ENCODE measurements at regions not wholly inside any gene's neighbourhood (a gene's known extent, or its start where the extent isn't known, plus 50 kb on each side); places are given as distances from the start of the nearest gene placed in this dataset.

DNA sequence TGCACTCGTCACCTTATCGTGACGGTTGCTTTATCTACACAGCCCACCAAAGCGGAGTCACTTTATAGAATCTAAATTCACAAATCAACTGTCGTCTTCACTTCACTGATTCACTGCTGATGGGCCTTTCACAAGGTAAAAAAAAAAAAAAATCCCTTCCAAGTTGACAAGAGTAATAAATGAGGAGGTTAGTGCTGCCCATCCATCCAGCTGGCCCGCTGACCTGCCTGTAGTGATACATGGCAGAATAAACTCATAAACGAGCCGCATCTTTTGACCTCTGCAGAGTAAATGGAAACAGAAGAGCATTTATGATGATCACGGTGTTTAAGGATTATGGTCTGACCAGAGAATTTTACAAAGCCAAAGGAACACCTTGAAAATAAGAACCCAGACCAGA, 227.3 kb upstream of the IRX5 start:
- Mint-ChIP-seq H3K27ac (no peak overlapping the region), H3K4me3 (no peak overlapping the region), H3K9me3 (peaks cover 0 to 2% of the 10 kb centered on the region in 2 donors), H3K4me1 (ENCODE audit: low read depth in 2 of 2) (no peaks in the 10 kb centered on the region), H3K36me3 (ENCODE audit: insufficient read depth) (no peaks in the 10 kb centered on the region), H3K27me3 (no peaks in the 10 kb centered on the region)
- DNase-seq (no peak), ATAC-seq (replicated peaks) (no peak)

DNA sequence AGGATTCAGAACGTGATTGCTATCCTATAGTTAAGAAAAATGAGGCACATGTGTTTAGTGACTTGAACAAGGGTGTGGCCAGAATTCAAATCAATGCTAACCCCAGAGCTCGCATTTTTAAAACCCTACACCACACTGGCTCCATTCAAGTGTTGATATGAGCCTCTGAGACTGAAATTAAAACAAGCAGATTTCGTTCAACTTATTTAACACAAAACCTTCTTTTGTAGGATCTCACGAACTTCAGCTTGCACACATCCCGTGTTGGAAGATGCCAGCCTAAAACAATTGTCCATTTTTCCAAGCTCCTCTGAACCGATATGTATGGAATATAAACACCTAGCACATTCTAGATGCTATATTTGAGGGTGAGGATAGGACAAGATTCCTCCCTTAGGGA, 231.0 kb upstream of the IRX5 start:
- H3K4me1 Mint-ChIP-seq (ENCODE audit: low read depth in 2 of 2), result no peaks in the 10 kb centered on the region
- no peaks in the 10 kb centered on the region for H3K27me3 Mint-ChIP-seq
- ATAC-seq (replicated peaks) (no peak), DNase-seq (no peak)
- H3K36me3 Mint-ChIP-seq (ENCODE audit: insufficient read depth), result no peaks in the 10 kb centered on the region
- H3K9me3 Mint-ChIP-seq, result peaks cover 0 to 1% of the 10 kb centered on the region in 2 donors
- no peak overlapping the region for H3K27ac Mint-ChIP-seq
- no peak overlapping the region for H3K4me3 Mint-ChIP-seq

DNA sequence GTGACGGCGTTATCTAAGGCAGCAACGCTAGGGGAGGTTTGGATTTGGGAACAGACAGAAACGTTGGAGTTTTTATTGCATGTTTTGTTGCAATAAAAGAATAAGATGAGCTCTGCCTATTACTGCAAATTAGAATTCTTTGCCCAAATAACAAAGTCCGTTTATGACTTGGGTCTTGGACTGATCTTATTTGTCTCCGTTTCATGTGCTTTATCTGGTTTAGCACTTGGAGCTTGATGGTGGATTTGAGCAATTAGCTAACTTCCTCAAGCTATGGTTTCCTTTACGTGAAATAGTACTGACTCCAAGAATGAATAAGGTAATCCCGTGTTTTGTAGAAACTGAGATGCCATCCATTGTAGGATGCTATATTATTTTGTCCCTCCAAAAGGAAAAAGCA, 233.0 kb upstream of the IRX5 start:
- DNase-seq, result no peak
- H3K4me3 Mint-ChIP-seq, result no peak overlapping the region
- H3K27ac Mint-ChIP-seq, result no peak overlapping the region
- no peak for ATAC-seq (replicated peaks)
- H3K4me1 Mint-ChIP-seq (ENCODE audit: low read depth in 2 of 2), result no peaks in the 10 kb centered on the region
- H3K36me3 Mint-ChIP-seq (ENCODE audit: insufficient read depth), result no peaks in the 10 kb centered on the region
- no peaks in the 10 kb centered on the region for H3K27me3 Mint-ChIP-seq
- H3K9me3 Mint-ChIP-seq, result peaks cover 0 to 1% of the 10 kb centered on the region in 2 donors

DNA sequence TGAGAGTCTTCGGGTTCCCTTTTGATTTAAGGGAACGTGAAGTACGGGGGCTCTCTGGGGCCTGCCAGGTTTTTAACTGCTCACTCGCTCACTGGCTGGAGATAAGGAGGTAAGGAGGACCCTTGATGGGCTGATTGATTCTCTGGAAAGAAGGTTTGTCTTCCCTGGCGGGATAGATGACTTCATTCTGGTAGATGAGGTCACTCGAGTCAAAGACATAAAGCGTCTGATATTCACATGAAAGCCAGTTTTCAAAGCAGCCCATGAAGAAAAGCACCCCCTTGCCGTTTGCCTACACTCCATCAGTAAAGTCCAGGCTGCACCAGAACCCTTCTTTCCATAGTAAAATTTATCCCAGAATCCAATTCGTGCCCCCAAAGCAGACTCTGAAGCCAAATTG, 233.7 kb upstream of the IRX5 start:
- Mint-ChIP-seq H3K36me3 (ENCODE audit: insufficient read depth) (no peaks in the 10 kb centered on the region), H3K27ac (no peak overlapping the region), H3K9me3 (peaks cover 0 to 1% of the 10 kb centered on the region in 2 donors), H3K4me1 (ENCODE audit: low read depth in 2 of 2) (no peaks in the 10 kb centered on the region), H3K27me3 (no peaks in the 10 kb centered on the region), H3K4me3 (no peak overlapping the region)
- no peak for DNase-seq
- ATAC-seq (replicated peaks), result no peak

DNA sequence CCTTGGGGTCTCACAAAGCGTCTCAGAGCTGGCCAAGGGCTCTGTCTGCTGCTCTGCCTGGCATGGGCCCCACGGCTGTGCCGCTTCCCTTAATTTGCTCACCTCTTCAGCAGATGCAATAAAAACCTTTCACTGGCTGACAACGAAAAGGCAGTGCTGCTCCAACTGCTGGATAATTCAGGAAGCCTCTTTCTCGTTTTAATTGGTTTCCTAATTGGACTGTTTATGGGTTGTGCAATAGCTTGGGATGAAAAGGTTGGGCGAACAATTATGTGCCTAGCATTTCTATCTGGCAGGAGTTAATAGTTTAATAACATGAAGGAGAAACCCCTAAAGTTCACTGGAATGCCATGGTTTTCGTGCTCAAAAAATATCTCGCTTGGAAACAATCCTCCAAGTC, 234.1 kb upstream of the IRX5 start:
- Mint-ChIP-seq H3K4me1 (ENCODE audit: low read depth in 2 of 2) (no peaks in the 10 kb centered on the region), H3K36me3 (ENCODE audit: insufficient read depth) (no peaks in the 10 kb centered on the region), H3K4me3 (no peak overlapping the region), H3K27ac (no peak overlapping the region), H3K27me3 (no peaks in the 10 kb centered on the region), H3K9me3 (peaks cover 0 to 1% of the 10 kb centered on the region in 2 donors)
- DNase-seq, result no peak
- no peak for ATAC-seq (replicated peaks)

DNA sequence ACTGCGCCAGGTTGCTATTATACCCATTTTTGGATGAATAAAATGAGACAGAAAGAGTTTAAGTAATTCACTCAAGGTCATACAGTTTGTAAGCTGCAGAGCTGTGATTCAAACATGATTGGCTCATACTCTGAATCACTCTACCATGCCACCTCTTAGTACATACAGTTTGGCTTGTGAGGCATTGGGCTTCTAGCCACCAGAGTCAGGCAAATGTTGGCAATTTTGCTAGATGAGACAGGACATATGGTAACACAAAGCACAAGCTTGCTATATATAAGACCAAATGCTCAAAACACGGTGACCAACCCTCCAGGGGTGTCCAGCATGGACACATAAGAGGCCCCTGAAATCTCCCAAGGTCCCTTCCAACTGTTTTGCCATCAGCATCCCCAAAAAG, 236.0 kb upstream of the IRX5 start:
- DNase-seq, result no peak
- H3K9me3 Mint-ChIP-seq, result peaks cover 0 to 1% of the 10 kb centered on the region in 2 donors
- no peaks in the 10 kb centered on the region for H3K36me3 Mint-ChIP-seq (ENCODE audit: insufficient read depth)
- no peak overlapping the region for H3K27ac Mint-ChIP-seq
- no peaks in the 10 kb centered on the region for H3K27me3 Mint-ChIP-seq
- H3K4me1 Mint-ChIP-seq (ENCODE audit: low read depth in 2 of 2), result no peaks in the 10 kb centered on the region
- ATAC-seq (replicated peaks), result no peak
- no peak overlapping the region for H3K4me3 Mint-ChIP-seq

DNA sequence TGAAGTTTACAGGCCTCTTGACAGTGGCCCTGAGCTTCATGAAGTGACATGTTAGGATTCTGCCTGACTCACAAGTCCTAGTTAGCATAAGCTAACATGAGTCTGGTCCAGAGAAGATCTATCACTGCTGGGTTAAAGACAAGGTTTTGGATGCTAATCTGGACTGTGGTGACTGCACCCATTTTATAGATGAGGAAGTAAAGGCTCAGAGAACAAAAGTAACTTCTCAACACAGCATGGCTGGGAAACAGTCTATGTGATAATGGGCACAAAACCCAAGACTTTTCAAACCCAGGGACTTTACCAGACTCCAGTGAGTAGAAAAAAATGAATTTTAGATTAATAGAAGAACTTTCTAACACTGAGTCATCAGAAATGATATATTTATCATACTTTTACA, 236.8 kb upstream of the IRX5 start:
- Mint-ChIP-seq H3K4me1 (ENCODE audit: low read depth in 2 of 2) (no peaks in the 10 kb centered on the region), H3K27me3 (no peaks in the 10 kb centered on the region), H3K36me3 (ENCODE audit: insufficient read depth) (no peaks in the 10 kb centered on the region), H3K4me3 (no peak overlapping the region), H3K9me3 (peaks cover 0 to 1% of the 10 kb centered on the region in 2 donors), H3K27ac (no peak overlapping the region)
- ATAC-seq (replicated peaks) (no peak), DNase-seq (no peak)

DNA sequence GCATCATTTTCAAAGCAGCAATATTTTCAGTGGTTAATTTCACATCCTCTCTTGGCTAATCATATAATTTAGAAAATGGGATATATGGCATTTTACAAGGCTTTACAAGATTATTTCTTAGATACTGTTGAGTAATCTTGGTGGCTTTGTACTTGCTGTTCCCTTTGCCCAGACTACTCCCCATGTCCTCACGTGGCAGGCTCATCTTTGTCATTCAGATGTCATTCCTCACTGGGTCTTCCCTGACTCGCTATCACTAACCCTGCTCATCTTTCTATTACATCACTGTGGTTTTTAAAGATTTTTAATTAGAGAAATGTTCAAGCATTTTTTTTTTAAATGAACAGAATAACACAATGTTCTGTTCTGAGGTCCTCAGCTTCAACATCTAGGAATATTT, 240.0 kb upstream of the IRX5 start:
- ATAC-seq (replicated peaks), result no peak
- Mint-ChIP-seq H3K9me3 (peaks cover 3 to 7% of the 10 kb centered on the region in 2 donors), H3K4me3 (no peak overlapping the region)

DNA sequence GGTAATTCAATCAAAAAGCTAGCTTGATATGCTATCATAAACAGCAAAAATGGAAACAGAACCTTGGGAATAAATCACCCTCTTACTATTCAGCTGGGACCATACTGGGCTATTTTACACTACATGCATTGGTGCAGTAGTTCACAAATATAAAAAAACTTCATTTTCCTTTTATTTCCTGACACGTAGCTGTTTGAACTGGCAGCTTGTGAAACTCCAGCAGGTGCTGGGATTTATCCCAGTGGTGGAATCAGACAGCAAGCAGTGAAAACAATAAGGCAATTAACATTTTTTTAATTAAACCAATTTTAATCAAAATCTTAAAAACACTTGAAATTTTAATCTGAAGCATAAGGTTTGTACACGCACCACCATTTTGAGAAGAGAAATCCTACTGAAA, 240.4 kb upstream of the IRX5 start:
- Mint-ChIP-seq H3K36me3 (ENCODE audit: insufficient read depth) (no peaks in the 10 kb centered on the region), H3K27me3 (no peaks in the 10 kb centered on the region), H3K4me1 (ENCODE audit: low read depth in 2 of 2) (no peaks in the 10 kb centered on the region), H3K4me3 (no peak overlapping the region), H3K27ac (no peak overlapping the region), H3K9me3 (peaks cover 3 to 7% of the 10 kb centered on the region in 2 donors)
- DNase-seq, result no peak
- no peak for ATAC-seq (replicated peaks)

More for the DNA sequence above, 240.0 kb upstream of the IRX5 start:
- DNase-seq, result no peak
- no peaks in the 10 kb centered on the region for H3K4me1 Mint-ChIP-seq (ENCODE audit: low read depth in 2 of 2)
- H3K27me3 Mint-ChIP-seq, result no peaks in the 10 kb centered on the region
- H3K36me3 Mint-ChIP-seq (ENCODE audit: insufficient read depth), result no peaks in the 10 kb centered on the region
- H3K27ac Mint-ChIP-seq, result no peak overlapping the region

DNA sequence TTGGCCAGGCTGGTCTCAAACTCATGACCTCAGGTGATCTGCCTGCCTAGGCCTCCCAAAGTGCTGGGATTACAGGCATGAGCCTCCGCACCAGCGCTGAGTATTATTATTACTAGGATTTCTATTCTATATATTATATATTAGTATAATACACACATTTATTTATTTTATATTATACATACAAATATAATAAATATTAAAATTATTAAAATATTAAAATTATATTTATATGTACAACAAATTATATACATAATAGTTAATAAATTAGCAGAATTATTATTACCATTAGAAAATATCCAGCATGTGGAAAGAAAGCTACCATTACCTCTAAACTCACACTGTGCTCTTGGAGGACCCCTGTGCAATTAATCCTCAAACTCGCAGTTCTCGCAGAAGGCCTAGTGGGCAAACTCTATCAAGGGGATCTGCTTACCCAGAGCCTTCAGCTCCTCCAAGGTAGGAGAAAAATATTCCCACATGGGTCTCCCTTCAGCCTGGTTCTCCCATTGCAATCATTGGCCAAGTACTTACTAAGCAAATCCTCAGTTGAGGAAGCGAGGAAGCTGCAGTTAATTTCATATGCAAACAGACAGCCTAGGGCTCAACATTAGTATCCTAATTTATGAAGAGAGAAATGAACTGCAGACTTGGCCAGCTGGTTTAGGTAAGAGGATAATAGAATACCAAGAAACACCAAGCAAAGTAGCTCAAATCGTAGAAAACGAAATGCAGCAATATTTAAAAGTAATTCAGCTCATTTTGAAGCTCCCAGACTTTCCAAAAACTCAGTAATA, 241.4 kb upstream of the IRX5 start:
- H3K4me1 Mint-ChIP-seq (ENCODE audit: low read depth in 2 of 2), result no peaks in the 10 kb centered on the region
- no peak overlapping the region for H3K4me3 Mint-ChIP-seq
- H3K27ac Mint-ChIP-seq, result no peak overlapping the region
- H3K36me3 Mint-ChIP-seq (ENCODE audit: insufficient read depth), result no peaks in the 10 kb centered on the region
- peaks cover 3 to 7% of the 10 kb centered on the region in 2 donors for H3K9me3 Mint-ChIP-seq
- ATAC-seq (replicated peaks) (no peak), DNase-seq (no peak)
- peaks cover 0 to 4% of the 10 kb centered on the region in 2 donors for H3K27me3 Mint-ChIP-seq

DNA sequence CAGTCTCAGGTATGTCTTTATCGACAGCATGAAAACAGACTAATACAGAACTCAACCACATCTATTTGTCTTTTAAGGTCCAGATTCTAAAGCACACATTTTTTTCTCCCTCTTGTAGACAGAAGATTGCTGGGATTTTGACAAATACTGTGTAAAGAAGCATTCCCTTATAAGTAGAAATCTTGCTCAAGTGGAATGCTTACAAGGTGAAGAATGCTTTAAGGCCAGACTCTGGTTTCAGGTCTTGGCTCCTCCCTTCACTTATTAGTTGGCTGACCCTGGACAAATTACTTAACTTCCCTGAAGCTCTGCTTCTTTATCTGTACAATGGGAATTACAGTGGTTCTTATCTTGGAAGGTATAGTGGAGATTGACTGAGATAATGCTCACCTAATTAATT, 242.3 kb upstream of the IRX5 start:
- DNase-seq (no peak), ATAC-seq (replicated peaks) (no peak)
- Mint-ChIP-seq H3K27me3 (peaks cover 0 to 13% of the 10 kb centered on the region in 2 donors), H3K4me3 (no peak overlapping the region), H3K4me1 (ENCODE audit: low read depth in 2 of 2) (no peaks in the 10 kb centered on the region), H3K9me3 (peaks cover 3 to 7% of the 10 kb centered on the region in 2 donors), H3K27ac (no peak overlapping the region), H3K36me3 (ENCODE audit: insufficient read depth) (no peaks in the 10 kb centered on the region)

DNA sequence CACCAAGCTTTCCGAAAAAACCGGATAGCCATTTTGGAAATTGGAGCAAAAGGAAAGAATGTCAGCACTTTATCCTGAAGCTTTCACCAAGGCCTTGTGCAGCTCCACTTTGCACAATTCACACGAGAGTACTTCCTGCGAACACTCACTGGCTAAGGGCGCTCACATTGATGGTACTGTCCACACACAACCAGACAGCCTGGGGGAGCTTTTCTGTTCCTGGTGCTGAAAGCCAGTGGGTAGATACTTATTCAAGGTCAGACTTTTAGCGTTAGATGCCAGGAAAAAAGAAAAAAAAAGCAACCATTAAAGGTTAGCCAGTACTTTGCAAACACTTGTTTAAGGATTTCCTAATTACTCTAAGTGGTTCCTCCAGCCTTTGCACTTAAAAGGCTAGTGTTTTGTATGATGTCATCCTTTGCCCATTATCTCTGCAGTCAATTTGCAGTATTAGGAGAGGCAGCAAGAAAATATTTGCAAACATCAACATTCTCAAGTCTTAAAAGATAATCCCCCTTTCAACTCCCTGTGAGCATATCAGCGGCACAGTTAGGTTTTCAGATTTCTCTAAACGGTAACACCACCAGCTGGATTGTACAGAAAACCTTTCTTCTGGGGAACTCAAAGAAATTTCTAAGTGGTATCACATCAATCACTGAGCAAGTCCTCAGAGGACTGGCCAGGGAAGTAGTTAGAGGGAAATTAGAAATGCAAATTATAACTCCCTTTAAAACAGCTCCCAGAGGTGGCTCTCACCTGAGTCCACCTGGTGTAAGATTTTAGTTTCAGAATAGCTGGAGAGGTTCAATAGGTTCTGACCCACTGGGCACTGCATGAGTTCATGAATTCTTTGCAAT, 243.4 kb upstream of the IRX5 start:
- ATAC-seq (replicated peaks) (no peak), DNase-seq (no peak)
- H3K4me3 Mint-ChIP-seq, result no peak overlapping the region
- no peak overlapping the region for H3K27ac Mint-ChIP-seq
- peaks cover 0 to 15% of the 10 kb centered on the region in 2 donors for H3K27me3 Mint-ChIP-seq
- no peaks in the 10 kb centered on the region for H3K36me3 Mint-ChIP-seq (ENCODE audit: insufficient read depth)
- H3K4me1 Mint-ChIP-seq (ENCODE audit: low read depth in 2 of 2), result no peaks in the 10 kb centered on the region
- peaks cover 3 to 7% of the 10 kb centered on the region in 2 donors for H3K9me3 Mint-ChIP-seq

DNA sequence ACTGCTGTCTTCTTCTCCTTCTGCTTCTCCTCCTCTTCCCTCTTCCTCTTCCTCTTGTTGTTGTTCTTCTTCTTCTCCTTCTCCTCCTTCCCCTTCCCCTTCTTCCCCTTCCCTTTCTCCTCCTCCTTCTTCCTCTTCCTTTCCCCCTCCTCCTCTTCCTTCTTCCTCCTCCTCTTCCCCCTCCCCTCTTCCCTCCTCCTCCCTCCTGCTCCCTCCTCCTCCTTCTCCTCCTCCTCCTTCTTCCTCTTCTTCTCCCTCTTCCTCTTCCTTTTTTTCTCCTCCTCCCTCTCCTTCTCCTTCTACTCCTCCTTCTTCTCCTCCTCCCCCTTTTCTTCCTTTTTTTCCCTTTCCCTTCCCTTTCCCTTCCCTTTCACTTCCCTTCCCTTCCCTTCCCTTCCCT, 245.0 kb upstream of the IRX5 start:
- ATAC-seq (replicated peaks) (no peak), DNase-seq (no peak)
- Mint-ChIP-seq H3K27me3 (peaks cover 0 to 15% of the 10 kb centered on the region in 2 donors), H3K4me3 (no peak overlapping the region), H3K27ac (no peak overlapping the region), H3K36me3 (ENCODE audit: insufficient read depth) (no peaks in the 10 kb centered on the region), H3K9me3 (peaks cover 3 to 7% of the 10 kb centered on the region in 2 donors), H3K4me1 (ENCODE audit: low read depth in 2 of 2) (no peaks in the 10 kb centered on the region)

DNA sequence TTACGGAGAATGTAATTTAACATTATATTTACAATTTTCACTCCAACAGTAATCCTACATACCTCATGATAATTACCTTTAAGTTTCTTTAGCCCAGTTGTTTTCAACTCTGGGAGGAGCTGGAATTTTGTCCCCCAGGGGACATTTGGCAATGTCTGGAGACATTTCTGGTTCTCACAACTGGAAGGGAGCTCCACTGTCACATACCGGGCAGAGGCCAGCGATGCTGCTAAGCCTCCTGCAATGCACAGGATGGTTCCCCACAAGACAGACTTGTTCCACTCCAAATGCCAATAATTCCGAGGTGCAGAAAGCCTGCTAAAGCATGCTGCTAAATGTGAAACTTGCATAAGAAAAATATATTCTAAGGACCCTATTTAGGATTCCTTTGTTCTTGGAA, 251.1 kb upstream of the IRX5 start:
- Mint-ChIP-seq H3K9me3 (no peaks in the 10 kb centered on the region), H3K36me3 (ENCODE audit: insufficient read depth) (no peaks in the 10 kb centered on the region), H3K27ac (no peak overlapping the region)

More for the DNA sequence above, 251.1 kb upstream of the IRX5 start:
- H3K4me1 Mint-ChIP-seq (ENCODE audit: low read depth in 2 of 2), result no peaks in the 10 kb centered on the region
- peaks cover 0 to 14% of the 10 kb centered on the region in 2 donors for H3K27me3 Mint-ChIP-seq
- no peak overlapping the region for H3K4me3 Mint-ChIP-seq
- ATAC-seq (replicated peaks), result no peak
- no peak for DNase-seq

Data from effector memory CD8-positive, alpha-beta T cell (primary cell).